H1 (cell line): ENCODE measurements at regions not wholly inside any gene's neighbourhood (a gene's known extent, or its start where the extent isn't known, plus 50 kb on each side); places are given as distances from the start of the nearest gene placed in this dataset.

Source experiments
- CTCF ChIA-PET: fragments of 300-600 bp; sonication (Branson Sonifier 250); formaldehyde crosslinking; loops from one replicate; lab custom pipeline; 2021; ENCODE audit not compliant: partially characterized antibody; lab: Charles Lee
- POLR2A ChIA-PET: fragments of 300-600 bp; sonication (Branson Sonifier 250); formaldehyde crosslinking; loops from one replicate; lab custom pipeline; 2021; ENCODE audit warnings: inconsistent platforms; ENCODE audit not compliant: partially characterized antibody; lab: Charles Lee
- DNase-seq, 2 experiments: peaks; one replicate each; pipeline versions ENCODE4 v3.0.0 to v3.0.0-alpha.2; 2010 to 2022; ENCODE audit warnings: low spot score in 2 of 2, low read depth in 1 of 2, mixed read lengths in 1 of 2
- FAIRE-seq: peaks from 2 replicates; lab custom pipeline; 2011; peaks lifted over from hg19 to GRCh38; lab: Jason Lieb, UNC
- H2AFZ ChIP-seq: 2 replicates; pipeline ENCODE4 v1.8.1; 2012; ENCODE audit warnings: low read length, inconsistent platforms
- H2AK5ac ChIP-seq: 2 replicates; pipeline ENCODE4 v1.6.1; 2013; ENCODE audit warnings: low read depth, low read length
- H2BK120ac ChIP-seq: replicated peaks from 2 replicates; pipeline ENCODE3; 2013; ENCODE audit warnings: low read depth, low read length, inconsistent platforms
- H2BK12ac ChIP-seq: 2 replicates; pipeline ENCODE4 v1.6.1; 2013; ENCODE audit warnings: low read depth, low read length
- H2BK15ac ChIP-seq: 2 replicates; pipeline ENCODE4 v1.6.1; 2013; ENCODE audit warnings: low read length
- H2BK20ac ChIP-seq: 2 replicates; pipeline ENCODE4 v1.6.1; 2013; ENCODE audit warnings: low read length
- H2BK5ac ChIP-seq: 2 replicates; pipeline ENCODE4 v1.6.1; 2013; ENCODE audit warnings: low read depth, low read length
- H3K14ac ChIP-seq: 2 replicates; pipeline ENCODE4 v1.6.1; 2013; ENCODE audit warnings: inconsistent platforms; ENCODE audit not compliant: insufficient read length
- H3K18ac ChIP-seq: 2 replicates; pipeline ENCODE4 v1.6.1; 2013; ENCODE audit warnings: low read length; ENCODE audit errors: extremely low read depth
- H3K23ac ChIP-seq: 2 replicates; pipeline ENCODE4 v1.6.1; 2013; ENCODE audit warnings: inconsistent platforms; ENCODE audit not compliant: insufficient read length
- H3K23me2 ChIP-seq: 2 replicates; pipeline ENCODE4 v1.6.1; 2013; ENCODE audit warnings: low read depth, low read length
- H3K27ac ChIP-seq: 2 replicates; pipeline ENCODE4 v1.6.1; 2011; ENCODE audit warnings: low read depth, low read length, inconsistent platforms
- H3K27me3 ChIP-seq, 4 experiments: replicated peaks in 1 of 4; 1 replicate in 1 of 4; 2 replicates in 3 of 4; pipeline versions ENCODE4 v1.6.1 to v1.8.1; 2011 to 2013; ENCODE audit warnings: low read length in 3 of 4, mild to moderate bottlenecking in 3 of 4, inconsistent platforms in 2 of 4, mixed read lengths in 2 of 4, moderate library complexity in 1 of 4; ENCODE audit not compliant: control insufficient read depth in 3 of 4, insufficient read depth in 3 of 4; ENCODE audit errors: extremely low read depth in 1 of 4
- H3K36me3 ChIP-seq, 4 experiments: 2 replicates each; pipeline versions ENCODE4 v1.6.1 to v1.8.1; 2011 to 2013; ENCODE audit warnings: mild to moderate bottlenecking in 4 of 4, low read length in 3 of 4, moderate library complexity in 2 of 4, control low read depth in 1 of 4, inconsistent platforms in 1 of 4; ENCODE audit not compliant: insufficient read depth in 4 of 4, control insufficient read depth in 2 of 4
- H3K4ac ChIP-seq: replicated peaks from 2 replicates; pipeline ENCODE3; 2013; ENCODE audit warnings: low read length, low read depth, mixed read lengths, inconsistent platforms; ENCODE audit not compliant: insufficient read length
- H3K4me1 ChIP-seq, 4 experiments: replicated peaks in 1 of 4; 1 replicate in 1 of 4; 2 replicates in 3 of 4; pipeline versions ENCODE4 v1.6.1 to v1.8.1; 2011 to 2013; ENCODE audit warnings: low read length in 3 of 4, inconsistent platforms in 2 of 4, mixed read lengths in 1 of 4; ENCODE audit not compliant: insufficient read depth in 4 of 4, control insufficient read depth in 3 of 4
- H3K4me2 ChIP-seq, 2 experiments: 2 replicates each; pipeline versions ENCODE4 v1.6.1 to v1.8.1; 2011 to 2013; ENCODE audit warnings: low read depth in 2 of 2, low read length in 2 of 2, control low read depth in 1 of 2, inconsistent platforms in 1 of 2, mild to moderate bottlenecking in 1 of 2; ENCODE audit not compliant: insufficient read depth in 1 of 2
- H3K4me3 ChIP-seq, 4 experiments: fragments of 200-600, 300-600 bp in 1 of 4; sonication (generic), shearing (Covaris generic), sonication (Bioruptor Twin) in 1 of 4; 2 replicates each; pipeline versions ENCODE4 v1.5.1 to v1.8.1; 2011 to 2016; ENCODE audit warnings: low read length in 4 of 4, low read depth in 3 of 4, control low read depth in 2 of 4, inconsistent platforms in 2 of 4, mild to moderate bottlenecking in 2 of 4, mixed read lengths in 1 of 4, moderate library complexity in 1 of 4; ENCODE audit not compliant: insufficient read depth in 2 of 4; ENCODE audit errors: extremely low read depth in 1 of 4
- H3K56ac ChIP-seq: replicated peaks from 2 replicates; pipeline ENCODE3; 2013; ENCODE audit warnings: low read depth, mild to moderate bottlenecking, mixed read lengths, low read length, inconsistent platforms; ENCODE audit not compliant: insufficient read length
- H3K79me1 ChIP-seq: 2 replicates; pipeline ENCODE4 v1.6.1; 2013; ENCODE audit warnings: low read depth, low read length, control low read depth
- H3K79me2 ChIP-seq, 2 experiments: 2 replicates each; pipeline versions ENCODE4 v1.6.1 to v1.8.1; 2012 to 2013; ENCODE audit warnings: low read length in 2 of 2, mild to moderate bottlenecking in 2 of 2, inconsistent platforms in 1 of 2; ENCODE audit not compliant: insufficient read depth in 2 of 2, control insufficient read depth in 1 of 2
- H3K9ac ChIP-seq, 4 experiments: replicated peaks in 1 of 4; 1 replicate in 1 of 4; 2 replicates in 3 of 4; pipeline versions ENCODE4 v1.6.1 to v1.8.1; 2011 to 2013; ENCODE audit warnings: low read depth in 3 of 4, low read length in 3 of 4, control low read depth in 2 of 4, mild to moderate bottlenecking in 2 of 4, moderate library complexity in 2 of 4, inconsistent platforms in 1 of 4; ENCODE audit errors: extremely low read depth in 1 of 4
- H3K9me3 ChIP-seq, 2 experiments: 2 replicates each; pipeline versions ENCODE4 v1.6.1 to v1.8.1; 2012 to 2013; ENCODE audit warnings: mild to moderate bottlenecking in 2 of 2, moderate library complexity in 2 of 2, control low read depth in 1 of 2, inconsistent platforms in 1 of 2, low read depth in 1 of 2, low read length in 1 of 2, mixed read lengths in 1 of 2; ENCODE audit not compliant: insufficient read depth in 2 of 2
- H4K20me1 ChIP-seq, 2 experiments: replicated peaks in 1 of 2; 2 replicates each; pipeline versions ENCODE3 to v1.8.1; 2011 to 2013; ENCODE audit warnings: inconsistent platforms in 2 of 2, low read length in 2 of 2, mild to moderate bottlenecking in 1 of 2; ENCODE audit not compliant: insufficient read depth in 2 of 2, control insufficient read depth in 1 of 2
- H4K5ac ChIP-seq: 2 replicates; pipeline ENCODE4 v1.6.1; 2013; ENCODE audit warnings: low read length, low read depth, mixed read lengths, inconsistent platforms; ENCODE audit not compliant: insufficient read length
- H4K8ac ChIP-seq: 2 replicates; pipeline ENCODE4 v1.8.0; 2013; ENCODE audit warnings: mild to moderate bottlenecking, moderate library complexity, low read length, inconsistent platforms; ENCODE audit not compliant: insufficient read depth; ENCODE audit errors: extremely low read depth
- H4K91ac ChIP-seq: replicated peaks from 2 replicates; pipeline ENCODE3; 2013; ENCODE audit warnings: low read length, mixed read lengths, inconsistent platforms; ENCODE audit not compliant: insufficient read length
- ASH2L ChIP-seq: fragments of 200-600, 300-600 bp; sonication (generic); IDR thresholded peaks from one replicate; pipeline ENCODE4 v1.7.1; 2017; ENCODE audit warnings: low read length
- BCL11A ChIP-seq, 2 experiments: IDR thresholded peaks; one replicate each; pipeline ENCODE4 v1.6.1; 2011; ENCODE audit warnings: low read depth in 2 of 2, low read length in 2 of 2, mild to moderate bottlenecking in 2 of 2
- CHD1 ChIP-seq: IDR thresholded peaks from 2 replicates; pipeline ENCODE4 v1.6.1; 2012; ENCODE audit warnings: low read depth, low read length, improper control_type of control experiment
- EP300 ChIP-seq, 2 experiments: IDR thresholded peaks; 1 replicate in 1 of 2; 2 replicates in 1 of 2; pipeline ENCODE4 v1.6.1; 2011 to 2012; ENCODE audit warnings: low read depth in 2 of 2, low read length in 2 of 2, mild to moderate bottlenecking in 2 of 2, borderline replicate concordance in 1 of 2, inconsistent platforms in 1 of 2, moderate library complexity in 1 of 2
- EZH2 ChIP-seq: fragments of 200-600 bp; sonication (generic); IDR thresholded peaks from 2 replicates; pipeline ENCODE4 v1.7.1; 2012; ENCODE audit warnings: low read depth, mild to moderate bottlenecking, moderate library complexity, low read length, inconsistent platforms; ENCODE audit not compliant: severe bottlenecking
- GABPA ChIP-seq: IDR thresholded peaks from 2 replicates; pipeline ENCODE4 v1.6.1; 2011; ENCODE audit warnings: mild to moderate bottlenecking, low read length, moderate library complexity, borderline replicate concordance; ENCODE audit not compliant: insufficient read depth
- KDM5A ChIP-seq: fragments of 200-600 bp; IDR thresholded peaks from 2 replicates; pipeline ENCODE4 v1.7.1; 2012; ENCODE audit warnings: mild to moderate bottlenecking, low read length, inconsistent platforms, mixed read lengths
- MAX ChIP-seq: IDR thresholded peaks from 2 replicates; pipeline ENCODE4 v1.6.1; 2012; ENCODE audit warnings: inconsistent platforms
- POLR2AphosphoS5 ChIP-seq: IDR thresholded peaks from 2 replicates; pipeline ENCODE4 v1.6.1; 2011; ENCODE audit warnings: low read depth, low read length
- RNF2 ChIP-seq: fragments of 200-900, 300-1000 bp; sonication (generic); IDR thresholded peaks from 2 replicates; pipeline ENCODE4 v1.7.1; 2016; ENCODE audit warnings: borderline replicate concordance, low read depth, mild to moderate bottlenecking, antibody characterized with exemption, low read length; ENCODE audit not compliant: poor library complexity, severe bottlenecking; ENCODE audit errors: missing control alignments
- SAP30 ChIP-seq: fragments of 300-600 bp; sonication (generic); IDR thresholded peaks from 2 replicates; pipeline ENCODE4 v1.7.1; 2012; ENCODE audit warnings: low read length, moderate library complexity, mild to moderate bottlenecking, inconsistent platforms; ENCODE audit not compliant: insufficient read depth, insufficient replicate concordance
- SP1 ChIP-seq: IDR thresholded peaks from 2 replicates; pipeline ENCODE4 v1.6.1; 2011; ENCODE audit warnings: low read depth, low read length
- WGBS, 2 experiments: shearing (Covaris generic) in 1 of 2; methylation state at CpG; one replicate each; pipeline versions ENCODE4 v1.1.6 to v1.1.7; 2013 to 2015; ENCODE audit warnings: low lambda C conversion rate in 2 of 2, mixed read lengths in 2 of 2, inconsistent platforms in 1 of 2, low coverage in 1 of 2, missing lambda C conversion rate in 1 of 2; ENCODE audit not compliant: insufficient replicate concordance in 2 of 2, insufficient coverage in 1 of 2, insufficient read length in 1 of 2; ENCODE audit errors: extremely low coverage in 1 of 2, missing lambda C conversion rate in 1 of 2; 5-methylcytosine and 5-hydroxymethylcytosine counted together

GRCh38 chr7:83290211-83290610 is 127.5 kb upstream of the PCLO start:
- H3K27ac ChIP-seq, result no peak overlapping the region
- H4K8ac ChIP-seq, result no peak overlapping the region
- FAIRE-seq, result no peak
- no peak overlapping the region for H2AK5ac ChIP-seq
- no peak overlapping the region for H2BK20ac ChIP-seq
- TF ChIP-seq CHD1 (no peak), ASH2L (no peak), KDM5A (no peak), RNF2 (no peak), SP1 (no peak), GABPA (no peak), EP300 (IDR thresholded peaks at IDR 0.05; ENCODE audit: borderline replicate concordance in 1 of 2, low read depth in 2 of 2, low read length in 2 of 2) (no peak), BCL11A (IDR thresholded peaks at IDR 0.05; ENCODE audit: low read depth in 2 of 2, low read length in 2 of 2) (no peak), MAX (no peak), SAP30 (no peak), EZH2 (no peak), POLR2AphosphoS5 (no peak)
- TF ChIP-seq, all 59 proteins: peak for 0
- no peak overlapping the region for H4K5ac ChIP-seq
- POLR2A ChIA-PET, result no interaction called here
- H3K23ac ChIP-seq, result no peak overlapping the region
- no peaks in the 10 kb centered on the region for H3K23me2 ChIP-seq
- 91% methylated on average over 4 of the region's 4 CpGs; no CpG with 5 or more reads in 1 of the 2 experiments for WGBS, 2 experiments
- no peak overlapping the region for H3K4ac ChIP-seq
- no peaks in the 10 kb centered on the region for H3K4me1 ChIP-seq
- H3K4me2 ChIP-seq, result no peak overlapping the region
- no peak overlapping the region for H2BK5ac ChIP-seq
- H3K79me1 ChIP-seq, result no peaks in the 10 kb centered on the region
- no peak for DNase-seq
- no peak overlapping the region for H2AFZ ChIP-seq
- no peak overlapping the region for H2BK12ac ChIP-seq
- H3K9ac ChIP-seq, result no peak overlapping the region
- H3K56ac ChIP-seq, result no peak overlapping the region
- no peaks in the 10 kb centered on the region for H3K36me3 ChIP-seq
- H3K18ac ChIP-seq, result no peak overlapping the region
- no peak overlapping the region for H4K91ac ChIP-seq
- CTCF ChIA-PET, result no interaction called here
- H3K4me3 ChIP-seq, result no peak overlapping the region
- H3K14ac ChIP-seq, result no peak overlapping the region
- H4K20me1 ChIP-seq, result no peaks in the 10 kb centered on the region
- H2BK15ac ChIP-seq, result no peak overlapping the region
- H3K79me2 ChIP-seq, result no peaks in the 10 kb centered on the region
- no peaks in the 10 kb centered on the region for H3K9me3 ChIP-seq
- H2BK120ac ChIP-seq, result no peak overlapping the region
- H3K27me3 ChIP-seq, result no peaks in the 10 kb centered on the region
